GM19238 (cell line): ENCODE measurements at regions not wholly inside any gene's neighbourhood (a gene's known extent, or its start where the extent isn't known, plus 50 kb on each side); places are given as distances from the start of the nearest gene placed in this dataset.
"Not testable (repeated sequence)": the region's sequence is repeated elsewhere in the genome, so short reads cannot be mapped to it uniquely, and the experiment has no call there.

Experiments
- DNase-seq: peaks from one replicate; pipeline ENCODE4 v3.0.0; 2011; ENCODE audit warnings: low spot score; ENCODE audit not compliant: insufficient read length

DNA sequence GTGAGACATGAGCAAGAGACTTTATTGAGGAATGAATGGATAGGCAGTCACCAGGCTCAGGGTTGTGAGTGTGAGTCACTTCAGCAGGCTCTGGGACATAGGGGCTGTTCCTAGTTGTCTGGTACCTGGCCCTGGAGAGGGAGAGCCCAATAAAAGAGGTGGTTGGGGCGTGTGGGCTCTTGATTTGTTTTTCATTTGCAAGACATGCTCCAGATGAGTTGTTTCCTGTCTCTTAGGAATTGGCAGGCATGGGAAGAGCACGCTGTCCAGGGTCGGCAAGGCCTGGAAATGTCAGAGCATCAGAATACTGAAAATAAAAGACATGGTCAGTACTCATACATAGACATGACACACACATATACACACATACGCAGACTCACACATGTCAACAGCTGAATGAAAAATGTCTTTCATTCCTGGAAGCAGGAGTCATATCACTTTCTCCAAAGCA, 166.3 kb upstream of the SULF2 start:
- DNase-seq, result no peak

GRCh38 chr20:47950913-47951283, 165.6 kb upstream of the SULF2 start:
- DNase-seq, result no peak

GRCh38 chr20:47950124-47950912, 165.0 kb upstream of the SULF2 start:
- no peak for DNase-seq

GRCh38 chr20:47949230-47949629, 163.9 kb upstream of the SULF2 start:
- DNase-seq, result no peak

DNA sequence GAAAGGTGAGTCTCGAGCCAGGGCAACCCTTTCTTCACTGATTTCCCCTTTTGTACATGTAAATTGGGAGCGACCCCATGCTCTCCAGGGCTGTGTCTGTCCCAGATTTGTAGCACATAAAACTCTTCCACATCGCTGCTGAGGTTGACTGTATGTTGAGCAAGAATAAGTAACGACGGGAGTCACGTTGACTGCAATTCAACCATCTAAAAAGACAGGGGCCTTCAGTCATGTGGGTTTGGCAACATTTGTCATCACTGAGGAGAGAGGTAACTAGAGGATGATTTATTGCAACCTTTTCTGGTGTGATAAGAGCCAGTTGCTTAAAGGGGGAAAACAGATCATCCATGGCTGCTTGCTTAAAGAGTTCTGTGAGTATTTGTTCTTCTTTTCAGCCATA, 159.4 kb upstream of the SULF2 start:
- DNase-seq, result no peak

- DNase-seq, result no peak
These were observed 156.6 kb upstream of the SULF2 start for GRCh38 chr20:47941869-47942268.

GRCh38 chr20:47940101-47940813, 155.0 kb upstream of the SULF2 start:
- no peak for DNase-seq

GRCh38 chr20:47936612-47937011, 151.3 kb upstream of the SULF2 start:
- no peak for DNase-seq

DNA sequence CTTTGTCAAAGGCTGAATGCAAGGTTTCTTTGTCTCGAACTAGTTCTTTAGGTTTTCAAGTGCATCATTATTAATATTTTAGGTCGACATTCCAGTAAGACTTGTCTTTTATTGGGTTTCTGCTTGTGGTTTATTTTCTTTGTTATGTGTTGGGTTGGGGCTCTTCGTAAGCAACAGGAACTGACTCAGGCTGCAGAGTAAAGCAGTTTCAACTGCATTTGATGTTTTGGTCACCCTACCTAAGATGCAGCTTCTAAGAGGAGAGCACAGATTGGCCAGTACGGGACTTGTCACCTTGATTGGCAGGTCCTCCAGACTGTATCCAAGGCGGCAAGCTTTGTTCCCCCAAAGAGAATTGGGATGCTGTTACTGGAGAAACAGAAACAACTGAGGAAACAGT, 149.5 kb upstream of the SULF2 start:
- no peak for DNase-seq

DNA sequence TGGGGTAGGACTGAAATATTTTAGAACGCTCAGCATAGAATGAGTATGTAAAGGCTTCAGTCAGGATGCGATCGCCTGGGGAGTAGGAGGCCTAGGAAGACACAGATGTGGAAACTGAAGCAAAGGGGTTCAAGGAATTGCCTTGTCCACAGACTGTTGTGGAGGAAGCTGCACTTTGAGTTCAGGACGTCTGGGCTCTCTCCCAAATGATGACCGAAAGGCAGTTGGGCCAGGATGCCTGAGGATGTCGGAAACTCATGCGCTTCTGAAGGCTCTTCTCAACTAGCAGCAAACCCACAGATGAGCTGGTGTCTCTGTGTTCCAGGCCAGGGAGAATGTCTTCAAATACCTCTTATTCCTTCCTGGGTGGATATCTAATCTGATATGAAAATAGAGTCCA, 146.2 kb upstream of the SULF2 start:
- DNase-seq, result no peak

DNA sequence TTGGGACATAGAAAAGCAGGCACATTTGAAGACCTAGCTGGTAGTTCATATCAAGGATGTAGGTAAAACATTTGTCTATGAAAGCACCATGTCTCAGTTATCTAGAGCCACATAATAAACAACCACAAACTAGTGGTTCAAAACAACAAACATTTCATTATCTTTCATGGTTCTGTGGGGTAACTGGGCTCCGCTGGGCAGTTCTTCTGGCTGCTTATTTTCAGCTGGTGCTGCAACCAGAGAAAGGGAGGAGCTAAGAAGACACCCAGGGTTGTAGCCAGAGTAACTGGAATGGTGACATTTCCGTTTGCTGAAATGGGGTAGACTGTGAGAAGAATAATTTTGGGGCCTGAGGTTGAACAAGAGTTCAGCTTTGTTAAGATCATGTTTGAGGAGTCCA, 145.7 kb upstream of the SULF2 start:
- no peak for DNase-seq

- no peak for DNase-seq
These were observed 144.3 kb upstream of the SULF2 start for GRCh38 chr20:47929368-47930115.

- DNase-seq, result no peak
These were observed 142.7 kb upstream of the SULF2 start for GRCh38 chr20:47927944-47928343.

DNA sequence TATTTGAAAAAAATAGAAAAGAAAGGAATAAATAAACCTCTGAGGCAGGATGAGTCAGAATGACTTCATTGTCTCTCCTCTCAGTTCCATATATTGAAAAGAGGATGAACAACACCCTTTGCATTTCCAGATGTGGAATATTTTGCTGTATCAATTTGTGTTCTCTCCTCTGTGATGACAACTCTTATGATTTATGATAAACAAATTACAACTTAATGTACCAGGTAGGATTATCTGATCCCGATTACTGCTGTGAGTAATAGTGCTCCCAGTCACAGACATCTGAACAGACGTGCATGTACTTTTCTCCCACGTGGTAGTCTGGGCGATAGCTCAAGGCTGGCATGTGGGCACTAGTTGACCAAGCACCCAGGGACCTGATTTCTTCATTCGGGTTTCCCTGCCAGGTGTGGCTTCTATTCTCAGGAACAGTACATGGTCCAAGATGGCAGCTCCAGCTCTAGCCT, 142.1 kb upstream of the SULF2 start:
- DNase-seq, result no peak

DNA sequence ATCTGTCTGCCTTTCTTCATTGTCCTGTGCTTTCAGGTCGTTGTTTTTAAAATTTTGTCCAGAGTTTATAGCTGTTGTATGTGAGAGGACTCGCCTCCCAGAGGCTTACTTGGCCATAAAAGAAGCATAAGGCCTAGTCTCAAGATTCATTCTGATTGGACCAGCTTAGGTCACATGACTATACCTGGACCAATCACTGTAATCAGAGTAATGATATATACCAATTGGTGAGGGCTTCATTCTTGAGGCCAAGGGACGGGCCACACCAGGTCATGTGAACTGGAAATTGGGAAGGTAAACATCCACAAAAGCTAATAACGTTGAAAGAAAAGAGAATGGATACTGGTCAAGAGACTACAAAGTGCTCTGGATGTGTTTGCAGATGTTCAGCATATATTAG, 141.4 kb upstream of the SULF2 start:
- no peak for DNase-seq

GRCh38 chr20:47925593-47925992, 140.3 kb upstream of the SULF2 start:
- DNase-seq, result no peak

GRCh38 chr20:47922269-47922668, 137.0 kb upstream of the SULF2 start:
- DNase-seq, result no peak

DNA sequence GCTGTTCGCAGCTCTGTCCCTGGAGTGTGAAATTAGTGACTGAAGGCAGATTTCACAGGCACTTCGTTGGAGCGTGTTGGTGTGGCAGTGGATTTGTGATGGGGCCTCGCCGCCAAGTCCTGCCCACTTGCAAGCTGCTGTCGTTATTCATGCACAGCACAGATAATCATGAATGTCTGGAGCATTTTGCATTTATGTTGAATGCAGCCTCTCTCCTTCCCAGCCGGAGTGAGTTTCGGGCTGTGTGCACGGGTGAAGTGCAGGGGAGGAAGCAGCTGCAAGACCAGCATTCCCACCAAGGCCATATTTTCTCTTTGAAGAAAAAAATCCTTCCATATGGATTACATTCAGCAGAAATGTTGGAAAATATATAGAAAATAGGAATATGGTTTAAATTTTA, 136.5 kb upstream of the SULF2 start:
- DNase-seq, result not testable (repeated sequence)

- no peak for DNase-seq
These were observed 136.1 kb upstream of the SULF2 start for GRCh38 chr20:47921408-47921807.

DNA sequence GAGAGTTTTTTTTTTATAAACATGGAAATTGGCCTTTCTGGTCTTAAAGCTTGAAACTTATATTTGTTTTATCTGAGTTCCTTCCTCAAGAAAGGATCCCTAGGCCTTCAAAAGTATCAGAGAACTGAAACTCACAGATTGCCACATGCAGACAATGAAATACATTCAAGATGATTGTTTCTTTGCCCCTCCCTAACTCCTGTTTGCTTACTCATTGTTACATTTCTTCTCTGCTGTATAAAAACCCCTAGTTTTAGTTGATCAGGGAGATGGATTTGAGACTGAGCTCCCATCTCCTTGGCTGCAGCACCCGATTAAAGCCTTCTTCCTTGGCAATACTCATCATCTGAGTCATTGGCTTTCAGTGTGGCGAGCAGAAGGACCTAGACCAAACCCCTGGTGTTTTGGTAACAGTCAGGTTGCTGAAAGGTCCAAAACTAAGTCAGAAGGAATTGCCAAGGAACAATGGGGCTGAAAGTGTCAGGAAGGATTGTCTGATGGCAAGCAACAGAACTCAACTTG, 132.3 kb upstream of the SULF2 start:
- no peak for DNase-seq

DNA sequence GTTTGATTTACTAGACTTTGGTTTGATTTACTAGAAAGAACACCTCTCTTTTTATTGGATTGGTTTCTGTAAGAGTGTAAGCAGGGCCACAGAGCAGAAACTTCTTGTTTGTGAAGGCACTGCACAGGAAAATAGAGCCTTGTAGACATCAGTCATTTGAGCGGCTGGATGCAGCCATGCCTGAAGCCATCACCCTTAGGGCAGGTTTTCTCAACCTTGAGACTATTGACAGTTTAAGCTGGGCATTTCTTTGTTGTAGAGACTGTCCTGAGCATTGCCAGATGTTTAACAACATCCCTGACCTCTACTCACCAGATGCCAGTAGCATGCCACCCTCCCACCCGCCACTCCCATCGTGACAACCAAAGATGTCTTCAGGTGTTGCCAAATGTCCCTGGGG, 130.2 kb upstream of the SULF2 start:
- no peak for DNase-seq

GRCh38 chr20:47914792-47915191, 129.5 kb upstream of the SULF2 start:
- DNase-seq, result no peak
